ENCODE measurements at regions not wholly inside any gene's neighbourhood (a gene's known extent, or its start where the extent isn't known, plus 50 kb on each side); places are given as distances from the start of the nearest gene placed in this dataset.

- Mint-ChIP-seq H3K27ac (no peak overlapping the region), H3K4me3 (no peak overlapping the region), H3K9me3 (no peaks in the 10 kb centered on the region), H3K4me1 (no peaks in the 10 kb centered on the region), H3K36me3 (no peaks in the 10 kb centered on the region), H3K27me3 (ENCODE audit: low read depth in 2 of 2) (no peaks in the 10 kb centered on the region)
- TF ChIP-seq CTCF (IDR thresholded peaks at IDR 0.05) = no peak
- ATAC-seq (no peak), DNase-seq (no peak)
- Histone ChIP-seq H3K27me3 (ENCODE audit: control insufficient read depth, insufficient read depth, low read length) (no peaks in the 10 kb centered on the region), H3K4me3 (ENCODE audit: low read length) (no peak overlapping the region), H3K36me3 (ENCODE audit: control insufficient read depth, insufficient read depth, low read length) (no peaks in the 10 kb centered on the region), H3K4me1 (ENCODE audit: control insufficient read depth, insufficient read depth, low read length) (no peaks in the 10 kb centered on the region), H3K27ac (ENCODE audit: low read length) (no peak overlapping the region), H3K9me3 (ENCODE audit: control insufficient read depth, insufficient read depth, low read length) (no peaks in the 10 kb centered on the region)
- WGBS (ENCODE audit: insufficient coverage) = no CpG with 5 or more reads among the region's 4 CpGs
- intact Hi-C loops (cut with micrococcal nuclease) = no loop called here
Observed at GRCh38 chrX:38860106-38861013, 59.1 kb downstream of the MID1IP1 start.

- Mint-ChIP-seq H3K4me1 (no peaks in the 10 kb centered on the region), H3K27me3 (ENCODE audit: low read depth in 2 of 2) (no peaks in the 10 kb centered on the region), H3K4me3 (no peak overlapping the region), H3K36me3 (no peaks in the 10 kb centered on the region), H3K27ac (no peak overlapping the region), H3K9me3 (no peaks in the 10 kb centered on the region)
- intact Hi-C loops (cut with micrococcal nuclease) = no loop called here
- no peak overlapping the region for H3K27ac ChIP-seq (ENCODE audit: low read length)
- H3K27me3 ChIP-seq (ENCODE audit: control insufficient read depth, insufficient read depth, low read length) = no peaks in the 10 kb centered on the region
- DNase-seq (no peak), ATAC-seq (no peak)
- no peak for TF ChIP-seq CTCF (IDR thresholded peaks at IDR 0.05)
- no peaks in the 10 kb centered on the region for H3K9me3 ChIP-seq (ENCODE audit: control insufficient read depth, insufficient read depth, low read length)
- no peaks in the 10 kb centered on the region for H3K4me1 ChIP-seq (ENCODE audit: control insufficient read depth, insufficient read depth, low read length)
- 76% methylated on average over 2 of the region's 2 CpGs for WGBS (ENCODE audit: insufficient coverage)
- H3K36me3 ChIP-seq (ENCODE audit: control insufficient read depth, insufficient read depth, low read length) = no peaks in the 10 kb centered on the region
- H3K4me3 ChIP-seq (ENCODE audit: low read length) = no peak overlapping the region
Observed at GRCh38 chrX:38861489-38861888, 60.2 kb downstream of the MID1IP1 start.

GRCh38 chrX:38862100-38862499 lies 60.8 kb downstream of the MID1IP1 start:
- intact Hi-C loops (cut with micrococcal nuclease) = no loop called here
- DNase-seq = no peak
- H3K27ac Mint-ChIP-seq = no peak overlapping the region
- 94% methylated on average over 2 of the region's 3 CpGs for WGBS (ENCODE audit: insufficient coverage)
- no peak overlapping the region for H3K4me3 ChIP-seq (ENCODE audit: low read length)
- no peaks in the 10 kb centered on the region for H3K36me3 ChIP-seq (ENCODE audit: control insufficient read depth, insufficient read depth, low read length)
- H3K4me1 ChIP-seq (ENCODE audit: control insufficient read depth, insufficient read depth, low read length) = no peaks in the 10 kb centered on the region
- H3K27me3 Mint-ChIP-seq (ENCODE audit: low read depth in 2 of 2) = no peaks in the 10 kb centered on the region
- no peak overlapping the region for H3K4me3 Mint-ChIP-seq
- H3K9me3 ChIP-seq (ENCODE audit: control insufficient read depth, insufficient read depth, low read length) = no peaks in the 10 kb centered on the region
- ATAC-seq = no peak
- no peaks in the 10 kb centered on the region for H3K9me3 Mint-ChIP-seq
- no peaks in the 10 kb centered on the region for H3K4me1 Mint-ChIP-seq
- H3K27ac ChIP-seq (ENCODE audit: low read length) = no peak overlapping the region
- TF ChIP-seq CTCF (IDR thresholded peaks at IDR 0.05) = no peak
- H3K27me3 ChIP-seq (ENCODE audit: control insufficient read depth, insufficient read depth, low read length) = no peaks in the 10 kb centered on the region
- no peaks in the 10 kb centered on the region for H3K36me3 Mint-ChIP-seq

GRCh38 chrX:38864165-38864564 lies 62.9 kb downstream of the MID1IP1 start:
- no peaks in the 10 kb centered on the region for H3K27me3 ChIP-seq (ENCODE audit: control insufficient read depth, insufficient read depth, low read length)
- H3K4me3 Mint-ChIP-seq = no peak overlapping the region
- H3K9me3 Mint-ChIP-seq = no peaks in the 10 kb centered on the region
- intact Hi-C loops (cut with micrococcal nuclease) = no loop called here
- TF ChIP-seq CTCF (IDR thresholded peaks at IDR 0.05) = no peak
- no peaks in the 10 kb centered on the region for H3K4me1 ChIP-seq (ENCODE audit: control insufficient read depth, insufficient read depth, low read length)
- WGBS (ENCODE audit: insufficient coverage) = no CpG with 5 or more reads among the region's 1 CpG
- H3K27me3 Mint-ChIP-seq (ENCODE audit: low read depth in 2 of 2) = no peaks in the 10 kb centered on the region
- no peak overlapping the region for H3K27ac ChIP-seq (ENCODE audit: low read length)
- no peaks in the 10 kb centered on the region for H3K9me3 ChIP-seq (ENCODE audit: control insufficient read depth, insufficient read depth, low read length)
- DNase-seq = no peak
- no peak overlapping the region for H3K27ac Mint-ChIP-seq
- no peaks in the 10 kb centered on the region for H3K36me3 ChIP-seq (ENCODE audit: control insufficient read depth, insufficient read depth, low read length)
- H3K4me1 Mint-ChIP-seq = no peaks in the 10 kb centered on the region
- no peak overlapping the region for H3K4me3 ChIP-seq (ENCODE audit: low read length)
- H3K36me3 Mint-ChIP-seq = no peaks in the 10 kb centered on the region
- ATAC-seq = no peak

All from natural killer cell (primary cell).